T47D (cell line): ENCODE measurements at regions not wholly inside any gene's neighbourhood (a gene's known extent, or its start where the extent isn't known, plus 50 kb on each side); places are given as distances from the start of the nearest gene placed in this dataset.

Experiments used
- DNase-seq, 2 experiments: peaks; one replicate each; pipeline versions ENCODE4 v3.0.0 to v3.0.0-alpha.2; 2011 to 2012; ENCODE audit warnings: low read depth in 1 of 2, low spot score in 1 of 2
- JUND ChIP-seq: IDR thresholded peaks from 2 replicates; pipeline ENCODE4 v1.6.1; 2012; ENCODE audit warnings: low read depth
- in situ Hi-C: cut with HindIII; loops from 2 replicates; pipeline ENCODE4 v1.10.0; 2016; ENCODE audit warnings: low sequenced_read_pairs, low pct_unique_long_range_greater_than_20kb

GRCh38 chr2:33672896-33673295 lies 73.8 kb upstream of the FAM98A start:
- DNase-seq: no peak
- no peak for TF ChIP-seq JUND
- in situ Hi-C loops: no loop called here

GRCh38 chr2:33672389-33672788 lies 73.3 kb upstream of the FAM98A start:
- no peak for TF ChIP-seq JUND
- no peak for DNase-seq
- in situ Hi-C loops: no loop called here

GRCh38 chr2:33671198-33671597 lies 72.1 kb upstream of the FAM98A start:
- in situ Hi-C loops: no loop called here
- DNase-seq: no peak

GRCh38 chr2:33670392-33670937 lies 71.4 kb upstream of the FAM98A start:
- DNase-seq: peak in 1 of 2 experiments; percentile 45
- in situ Hi-C loops: no loop called here
- TF ChIP-seq JUND: no peak

More at GRCh38 chr2:33671198-33671597, 72.1 kb upstream of the FAM98A start:
- TF ChIP-seq JUND: no peak

- no peak for DNase-seq
- no peak for TF ChIP-seq JUND
- in situ Hi-C loops: no loop called here
These were observed 67.8 kb upstream of the FAM98A start for GRCh38 chr2:33666879-33667278.

GRCh38 chr2:33665039-33665438 lies 65.9 kb upstream of the FAM98A start:
- DNase-seq: peak in 1 of 2 experiments; percentile 4
- in situ Hi-C loops: no loop called here
- no peak for TF ChIP-seq JUND

- in situ Hi-C loops: no loop called here
- DNase-seq: peak in 1 of 2 experiments; percentile 27
- TF ChIP-seq JUND: no peak
These were observed 61.5 kb upstream of the FAM98A start for GRCh38 chr2:33660416-33661123.

GRCh38 chr2:33655626-33656320 lies 56.7 kb upstream of the FAM98A start:
- in situ Hi-C loops: no loop called here
- no peak for TF ChIP-seq JUND
- no peak for DNase-seq

- no peak for DNase-seq
- in situ Hi-C loops: no loop called here
- TF ChIP-seq JUND: no peak
These were observed 53.7 kb upstream of the FAM98A start for GRCh38 chr2:33652830-33653229.

GRCh38 chr2:33650171-33650570 lies 51.1 kb upstream of the FAM98A start:
- in situ Hi-C loops: no loop called here
- TF ChIP-seq JUND: no peak
- DNase-seq: no peak
